ENCODE measurements at regions not wholly inside any gene's neighbourhood (a gene's known extent, or its start where the extent isn't known, plus 50 kb on each side); places are given as distances from the start of the nearest gene placed in this dataset.

DNA sequence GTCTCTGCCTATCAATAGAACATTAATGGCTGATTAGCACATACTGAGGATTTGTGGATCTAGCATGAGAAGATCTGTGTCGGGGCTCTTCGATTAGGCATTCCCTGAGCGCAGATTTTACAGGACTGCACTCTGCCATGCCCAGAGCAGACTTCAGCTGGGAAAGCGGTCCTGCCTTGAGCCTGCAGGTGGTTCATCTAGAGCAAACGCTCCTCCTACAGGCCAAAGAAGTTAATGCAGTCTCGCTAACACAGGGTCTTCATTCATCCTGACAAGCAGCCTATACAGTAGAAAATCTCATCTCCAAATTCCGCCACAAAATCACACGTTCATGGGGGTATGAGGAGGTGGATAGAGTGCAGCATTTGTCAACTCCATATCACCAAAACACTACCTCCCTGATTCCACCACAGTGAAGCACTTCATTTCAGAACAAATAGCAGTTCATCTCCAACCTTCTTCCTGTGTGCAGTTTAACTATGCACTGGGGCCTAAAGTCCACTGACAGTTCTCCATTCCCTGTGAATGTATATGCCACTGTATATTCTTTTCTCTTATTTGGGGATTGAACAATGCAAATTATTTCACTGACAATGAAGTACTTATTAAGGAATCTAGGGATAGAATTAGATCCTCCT lies 405.8 kb downstream of the IGSF11 start:
- Histone ChIP-seq H3K79me2 (ENCODE audit: insufficient read depth, low read length) (no peaks in the 10 kb centered on the region), H3K9me3 (ENCODE audit: insufficient read depth, low read length, severe bottlenecking) (no peaks in the 10 kb centered on the region), H3K4me1 (ENCODE audit: insufficient read depth, low read length) (no peaks in the 10 kb centered on the region), H3K36me3 (ENCODE audit: insufficient read depth, low read length) (no peaks in the 10 kb centered on the region), H3K4me2 (ENCODE audit: insufficient read depth, low read length) (no peak overlapping the region), H3K9ac (ENCODE audit: low read depth, low read length) (no peak overlapping the region), H4K20me1 (ENCODE audit: insufficient read depth, low read length) (no peaks in the 10 kb centered on the region), H3K4me3 (ENCODE audit: low read depth in 1 of 2, low read length in 2 of 2) (no peak overlapping the region), H2AFZ (ENCODE audit: low read depth, low read length) (no peak overlapping the region), H3K27ac (ENCODE audit: low read length) (no peak overlapping the region), H3K27me3 (ENCODE audit: insufficient read depth, low read length, poor library complexity) (no peaks in the 10 kb centered on the region)
- ATAC-seq (ENCODE audit: insufficient read depth, low read depth) (peak; percentile 95), DNase-seq (peak; percentile 67)
- TF ChIP-seq, protein P1, sequence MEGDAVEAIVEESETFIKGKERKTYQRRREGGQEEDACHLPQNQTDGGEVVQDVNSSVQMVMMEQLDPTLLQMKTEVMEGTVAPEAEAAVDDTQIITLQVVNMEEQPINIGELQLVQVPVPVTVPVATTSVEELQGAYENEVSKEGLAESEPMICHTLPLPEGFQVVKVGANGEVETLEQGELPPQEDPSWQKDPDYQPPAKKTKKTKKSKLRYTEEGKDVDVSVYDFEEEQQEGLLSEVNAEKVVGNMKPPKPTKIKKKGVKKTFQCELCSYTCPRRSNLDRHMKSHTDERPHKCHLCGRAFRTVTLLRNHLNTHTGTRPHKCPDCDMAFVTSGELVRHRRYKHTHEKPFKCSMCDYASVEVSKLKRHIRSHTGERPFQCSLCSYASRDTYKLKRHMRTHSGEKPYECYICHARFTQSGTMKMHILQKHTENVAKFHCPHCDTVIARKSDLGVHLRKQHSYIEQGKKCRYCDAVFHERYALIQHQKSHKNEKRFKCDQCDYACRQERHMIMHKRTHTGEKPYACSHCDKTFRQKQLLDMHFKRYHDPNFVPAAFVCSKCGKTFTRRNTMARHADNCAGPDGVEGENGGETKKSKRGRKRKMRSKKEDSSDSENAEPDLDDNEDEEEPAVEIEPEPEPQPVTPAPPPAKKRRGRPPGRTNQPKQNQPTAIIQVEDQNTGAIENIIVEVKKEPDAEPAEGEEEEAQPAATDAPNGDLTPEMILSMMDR (IDR thresholded peaks at IDR 0.05; ENCODE audit: borderline replicate concordance, extremely low read depth, low read length, poor library complexity, severe bottlenecking) = peak; percentile 93
- TF ChIP-seq EZH2 (IDR thresholded peaks at IDR 0.05; ENCODE audit: borderline replicate concordance, low read depth, low read length, severe bottlenecking) = no peak

DNA sequence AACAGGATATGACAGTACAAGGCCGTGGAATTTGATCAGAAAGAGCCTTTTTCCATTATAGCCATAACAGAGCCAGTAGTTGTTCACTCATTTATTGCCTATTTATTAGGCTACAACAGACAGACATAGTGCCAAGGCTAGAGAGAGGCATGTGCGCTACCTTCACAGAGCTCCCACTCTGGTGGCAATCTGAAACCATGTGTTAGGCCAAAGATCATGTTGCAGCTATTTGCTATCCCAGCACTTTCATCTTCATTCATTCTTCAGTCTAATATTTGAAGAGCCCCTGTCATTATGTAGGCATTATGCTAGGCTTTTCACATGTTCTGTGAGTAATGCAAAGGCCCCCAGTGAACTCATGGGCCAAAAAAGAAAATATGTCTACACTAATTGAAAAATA lies 404.8 kb downstream of the IGSF11 start:
- no peak overlapping the region for H3K27ac ChIP-seq (ENCODE audit: low read length)
- H3K4me2 ChIP-seq (ENCODE audit: insufficient read depth, low read length) = no peak overlapping the region
- no peak for ATAC-seq (ENCODE audit: insufficient read depth, low read depth)
- TF ChIP-seq, protein P1 (IDR thresholded peaks at IDR 0.05; ENCODE audit: borderline replicate concordance, extremely low read depth, low read length, poor library complexity, severe bottlenecking) = no peak
- TF ChIP-seq EZH2 (IDR thresholded peaks at IDR 0.05; ENCODE audit: borderline replicate concordance, low read depth, low read length, severe bottlenecking) = no peak
- no peaks in the 10 kb centered on the region for H4K20me1 ChIP-seq (ENCODE audit: insufficient read depth, low read length)
- no peaks in the 10 kb centered on the region for H3K4me1 ChIP-seq (ENCODE audit: insufficient read depth, low read length)
- H3K9ac ChIP-seq (ENCODE audit: low read depth, low read length) = no peak overlapping the region
- no peak for DNase-seq
- H3K9me3 ChIP-seq (ENCODE audit: insufficient read depth, low read length, severe bottlenecking) = no peaks in the 10 kb centered on the region
- H2AFZ ChIP-seq (ENCODE audit: low read depth, low read length) = no peak overlapping the region
- H3K79me2 ChIP-seq (ENCODE audit: insufficient read depth, low read length) = no peaks in the 10 kb centered on the region
- H3K4me3 ChIP-seq (ENCODE audit: low read depth in 1 of 2, low read length in 2 of 2) = no peak overlapping the region
- no peaks in the 10 kb centered on the region for H3K36me3 ChIP-seq (ENCODE audit: insufficient read depth, low read length)
- no peaks in the 10 kb centered on the region for H3K27me3 ChIP-seq (ENCODE audit: insufficient read depth, low read length, poor library complexity)

DNA sequence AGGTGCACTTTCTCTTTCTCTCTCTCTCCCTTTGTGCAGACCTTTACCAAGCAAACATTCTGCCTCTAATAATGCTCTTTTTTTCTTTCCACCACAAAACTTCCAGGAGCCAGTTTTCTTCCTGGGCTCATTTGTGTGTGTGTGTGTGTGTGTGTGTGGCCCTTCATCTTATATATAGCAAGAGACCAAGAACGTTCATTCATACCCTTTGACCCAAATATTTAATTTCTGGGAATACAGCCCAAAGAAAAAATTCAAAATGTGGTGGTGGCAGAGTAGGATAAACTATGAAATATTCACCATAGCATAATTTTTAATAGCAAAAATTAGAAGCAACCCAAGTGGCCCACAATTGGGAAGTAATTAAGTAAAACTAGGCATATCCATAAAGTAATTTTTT lies 398.9 kb downstream of the IGSF11 start:
- Histone ChIP-seq H3K27me3 (ENCODE audit: insufficient read depth, low read length, poor library complexity) (no peaks in the 10 kb centered on the region), H3K4me3 (ENCODE audit: low read depth in 1 of 2, low read length in 2 of 2) (no peak overlapping the region), H3K36me3 (ENCODE audit: insufficient read depth, low read length) (no peaks in the 10 kb centered on the region), H2AFZ (ENCODE audit: low read depth, low read length) (no peak overlapping the region), H4K20me1 (ENCODE audit: insufficient read depth, low read length) (no peaks in the 10 kb centered on the region), H3K9ac (ENCODE audit: low read depth, low read length) (no peak overlapping the region), H3K4me1 (ENCODE audit: insufficient read depth, low read length) (no peaks in the 10 kb centered on the region), H3K9me3 (ENCODE audit: insufficient read depth, low read length, severe bottlenecking) (no peaks in the 10 kb centered on the region), H3K27ac (ENCODE audit: low read length) (no peak overlapping the region), H3K4me2 (ENCODE audit: insufficient read depth, low read length) (no peak overlapping the region), H3K79me2 (ENCODE audit: insufficient read depth, low read length) (no peaks in the 10 kb centered on the region)
- ATAC-seq (ENCODE audit: insufficient read depth, low read depth) = no peak
- DNase-seq = no peak
- TF ChIP-seq EZH2 (IDR thresholded peaks at IDR 0.05; ENCODE audit: borderline replicate concordance, low read depth, low read length, severe bottlenecking) = no peak
- TF ChIP-seq, protein P1 (IDR thresholded peaks at IDR 0.05; ENCODE audit: borderline replicate concordance, extremely low read depth, low read length, poor library complexity, severe bottlenecking) = no peak
